ENCODE measurements at regions not wholly inside any gene's neighbourhood (a gene's known extent, or its start where the extent isn't known, plus 50 kb on each side); places are given as distances from the start of the nearest gene placed in this dataset.

DNA sequence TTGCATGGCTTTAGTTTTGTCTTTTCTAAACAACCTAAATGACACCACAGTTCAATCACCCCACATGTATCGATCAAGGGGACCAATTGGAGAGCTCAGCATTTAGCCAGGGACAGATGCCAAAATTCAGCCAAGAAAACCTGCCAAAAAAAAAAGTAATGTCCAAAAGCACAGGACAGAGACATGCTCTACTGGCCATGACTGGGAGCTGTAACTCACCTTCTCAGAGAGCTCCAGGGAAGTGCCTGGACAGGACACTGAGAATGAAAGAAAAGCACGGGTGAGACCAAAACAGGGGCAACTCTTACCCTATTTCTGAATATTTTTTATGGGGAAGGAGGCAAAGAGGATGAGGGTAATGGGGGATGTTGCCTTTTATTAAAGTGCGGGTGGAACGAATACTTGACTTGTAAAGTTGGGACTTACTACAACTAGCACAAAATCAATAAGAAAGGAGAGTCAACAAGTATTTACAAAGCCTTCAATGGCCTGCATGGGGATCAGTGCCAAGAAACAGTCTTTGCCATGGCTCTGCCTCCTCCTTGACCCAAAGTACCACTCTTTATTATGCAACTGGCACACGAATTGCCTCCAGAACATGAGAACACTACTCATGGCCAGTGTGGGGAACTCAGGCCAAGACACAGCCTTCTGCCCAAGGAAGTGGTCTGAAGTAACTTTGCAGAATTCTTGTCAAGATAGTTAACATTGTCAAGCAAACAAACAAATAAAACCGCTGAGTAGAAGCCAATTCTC is 72.9 kb upstream of the HK2 start:
- DNase-seq (ENCODE audit: low read depth in 2 of 2), result no peak

- DNase-seq (ENCODE audit: low read depth in 2 of 2), result no peak
Observed at GRCh38 chr2:74762789-74763188, 71.1 kb upstream of the HK2 start.

DNA sequence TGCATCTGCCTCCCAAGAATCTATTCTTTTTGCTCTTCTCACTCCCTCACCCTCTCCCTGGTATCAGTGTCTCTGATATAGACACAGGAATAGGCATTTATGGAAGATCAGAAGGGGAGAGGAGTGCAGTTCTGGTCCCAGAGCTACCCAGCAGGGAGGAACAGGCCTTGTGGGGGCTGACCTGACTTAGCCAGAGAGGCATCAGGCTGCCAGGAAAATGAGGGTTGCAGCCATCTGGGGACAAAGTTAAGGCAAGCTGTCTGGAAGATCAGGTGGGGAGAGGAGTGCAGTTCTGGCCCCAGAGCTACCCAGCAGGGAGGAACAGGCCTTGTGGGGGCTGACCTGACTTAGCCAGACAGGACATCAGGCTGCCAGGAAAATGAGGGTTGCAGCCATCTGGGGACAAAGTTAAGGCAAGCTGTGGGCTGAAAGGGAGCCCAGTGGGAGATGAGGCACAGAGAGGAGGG is 69.9 kb upstream of the HK2 start:
- no peak for DNase-seq (ENCODE audit: low read depth in 2 of 2)

- DNase-seq (ENCODE audit: low read depth in 2 of 2), result no peak
Observed at GRCh38 chr2:74764429-74765272, 69.3 kb upstream of the HK2 start.

GRCh38 chr2:74766780-74767179 is 67.1 kb upstream of the HK2 start:
- DNase-seq (ENCODE audit: low read depth in 2 of 2), result no peak

DNA sequence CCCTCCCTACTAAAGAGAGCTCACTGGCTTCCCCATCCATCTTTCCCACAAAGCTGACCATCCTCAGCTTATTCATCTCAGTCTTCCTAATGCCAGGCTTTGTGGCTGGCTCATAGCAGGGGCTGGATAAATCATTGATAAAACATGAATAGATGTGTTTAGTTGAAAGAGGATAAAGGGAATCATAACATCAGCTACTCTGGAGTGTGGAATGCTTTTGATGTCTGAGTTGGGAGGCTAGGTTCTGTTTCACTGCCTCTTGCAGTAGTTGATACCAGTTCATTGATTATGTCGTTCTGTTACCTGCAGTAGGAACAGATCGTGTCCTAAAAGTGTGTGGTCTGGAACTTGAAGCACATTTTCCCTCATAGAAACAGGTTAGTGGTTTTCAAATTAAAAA is 66.3 kb upstream of the HK2 start:
- no peak for DNase-seq (ENCODE audit: low read depth in 2 of 2)

- DNase-seq (ENCODE audit: low read depth in 2 of 2), result peak in 1 of 2 experiments; percentile 16
Observed at GRCh38 chr2:74768401-74768914, 65.5 kb upstream of the HK2 start.

GRCh38 chr2:74772046-74772445 is 61.9 kb upstream of the HK2 start:
- peak; percentile 5 to 22 for DNase-seq (ENCODE audit: low read depth in 2 of 2)

GRCh38 chr2:74777161-74777900 is 56.6 kb upstream of the HK2 start:
- DNase-seq (ENCODE audit: low read depth in 2 of 2), result no peak

DNA sequence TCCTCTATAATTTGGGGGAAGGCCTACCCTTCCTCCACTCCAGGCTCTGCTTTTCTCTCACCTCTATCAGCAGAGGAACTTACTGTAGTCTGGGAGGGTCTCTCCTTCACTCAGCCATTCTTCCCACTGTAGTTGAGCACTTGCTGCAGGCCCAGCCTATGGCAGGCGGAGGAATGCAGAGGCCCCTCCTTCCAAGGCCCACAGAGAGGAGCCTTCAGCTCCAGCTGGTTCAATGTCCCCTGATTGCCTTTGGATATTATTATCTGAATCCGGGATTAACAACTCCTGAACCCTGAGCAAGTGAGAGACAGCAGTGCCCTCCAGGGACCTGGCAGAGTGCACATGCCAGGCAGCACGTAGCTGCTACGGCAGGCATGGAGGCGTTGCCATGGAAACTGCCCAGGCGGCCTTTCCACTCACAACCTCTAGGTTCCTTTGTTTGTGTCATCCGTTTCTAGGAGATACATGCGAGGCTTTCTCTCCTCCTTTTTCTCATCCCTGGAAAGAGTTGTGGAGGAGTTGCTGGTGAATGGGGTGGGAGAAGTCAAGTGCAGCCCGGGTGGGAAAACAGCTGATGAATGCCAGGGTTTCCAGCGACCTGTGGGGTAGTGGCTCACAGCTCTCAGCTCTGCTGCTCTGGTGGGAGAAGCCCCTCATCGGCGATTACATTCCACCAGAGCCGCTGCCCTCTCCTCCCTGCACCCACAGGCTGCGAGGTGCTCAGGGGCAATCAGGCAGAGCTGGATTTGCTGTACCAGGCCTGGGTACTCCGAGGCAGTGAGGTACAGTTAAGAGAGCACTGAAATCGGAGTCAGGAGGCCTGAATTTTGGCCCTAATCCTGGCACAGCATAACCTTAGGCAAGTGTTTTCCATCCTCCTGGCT is 55.3 kb upstream of the HK2 start:
- peak in 1 of 2 experiments; percentile 9 for DNase-seq (ENCODE audit: low read depth in 2 of 2)

GRCh38 chr2:74779265-74779558 is 54.7 kb upstream of the HK2 start:
- no peak for DNase-seq (ENCODE audit: low read depth in 2 of 2)

DNA sequence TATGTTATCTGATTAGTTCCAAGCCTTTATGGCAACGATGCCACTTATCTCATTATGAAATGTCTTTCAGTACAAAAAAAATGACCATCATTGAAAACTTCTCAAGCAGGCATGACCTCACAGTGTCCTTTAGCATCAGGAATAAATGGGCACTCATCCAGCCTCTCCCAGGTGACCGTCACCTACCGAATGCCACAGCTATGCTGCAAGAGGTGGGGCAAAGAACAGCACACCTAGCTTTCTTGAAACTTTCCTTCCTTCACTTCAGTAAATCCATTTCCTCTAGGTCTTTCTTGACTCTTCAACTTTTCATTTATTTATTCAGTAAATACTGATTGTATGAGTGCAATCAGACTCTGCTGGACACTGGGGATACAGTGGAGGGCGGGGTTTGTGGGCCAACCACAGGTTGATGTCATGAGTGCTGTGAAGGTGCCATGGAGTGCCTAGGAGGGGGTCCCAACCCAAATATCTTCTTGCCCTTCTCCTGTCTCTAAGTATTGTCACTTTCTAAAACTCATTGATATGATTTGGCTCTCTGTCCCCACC is 54.3 kb upstream of the HK2 start:
- no peak for DNase-seq (ENCODE audit: low read depth in 2 of 2)

All from fibroblast of skin of left quadriceps (primary cell).